Colonic mucosa (tissue), 4 donors: ENCODE measurements at regions not wholly inside any gene's neighbourhood (a gene's known extent, or its start where the extent isn't known, plus 50 kb on each side); places are given as distances from the start of the nearest gene placed in this dataset.

ENCODE experiments used
- DNase-seq: peaks from one replicate; pipeline ENCODE4 v3.0.0-alpha.2; 2020
- H3K27ac ChIP-seq: fragments of 200-600 bp; one replicate; pipeline ENCODE4 v1.8.0; 2021
- H3K27me3 ChIP-seq: fragments of 200-600 bp; one replicate; pipeline ENCODE4 v1.8.0; 2021
- H3K36me3 ChIP-seq: fragments of 200-600 bp; one replicate; pipeline ENCODE4 v1.8.0; 2021
- H3K4me1 ChIP-seq: fragments of 200-600 bp; one replicate; pipeline ENCODE4 v1.8.0; 2021; ENCODE audit warnings: mild to moderate bottlenecking
- H3K4me3 ChIP-seq: fragments of 200-600 bp; one replicate; pipeline ENCODE4 v1.8.0; 2021
- H3K9ac ChIP-seq, 2 donors: one replicate each; pipeline ENCODE4 v1.7.0; 2013; ENCODE audit warnings: control low read depth in 2 of 2, low read depth in 2 of 2, low read length in 2 of 2
- H3K9me3 ChIP-seq: fragments of 200-600 bp; one replicate; pipeline ENCODE4 v1.8.0; 2021
- CTCF ChIP-seq: fragments of 200-600 bp; IDR thresholded peaks from one replicate; pipeline ENCODE4 v1.8.0; 2022; ENCODE audit warnings: antibody characterized with exemption, mild to moderate bottlenecking
- intact Hi-C: fragments of 100-400 bp; cut with DNase I; formaldehyde crosslinking; loops from one replicate; pipeline ENCODE4 v1.14.1; 2022
- donor health status: healthy.
- donor health status: DM: no; HTN: no; CAD: no.
- donor health status: DM: no; HTN: no; CAD: no.

DNA sequence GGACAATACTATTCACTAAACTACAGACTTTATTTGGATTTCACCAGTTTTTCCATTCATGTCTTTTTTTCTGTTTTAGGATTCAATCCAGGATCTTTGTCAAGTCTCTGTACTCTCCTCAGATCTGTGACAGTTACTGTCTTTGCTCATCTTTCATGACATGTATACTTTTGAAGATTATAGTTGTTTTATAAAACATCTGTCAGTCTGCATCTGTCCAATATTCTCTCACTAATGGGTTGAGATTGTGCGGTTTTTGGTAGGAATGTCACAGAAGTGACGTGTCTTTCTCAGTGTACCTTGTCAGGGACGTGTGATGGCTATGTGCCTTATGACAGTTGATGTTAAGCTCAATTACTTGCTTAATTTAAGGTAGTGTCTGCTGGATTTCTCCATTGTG, 124.9 kb upstream of the TPK1 start:
- Histone ChIP-seq H3K4me3 (no peak overlapping the region), H3K9me3 (no peaks in the 10 kb centered on the region), H3K9ac (no peak overlapping the region), H3K27ac (no peak overlapping the region), H3K27me3 (no peaks in the 10 kb centered on the region), H3K4me1 (no peaks in the 10 kb centered on the region), H3K36me3 (no peaks in the 10 kb centered on the region)
- no peak for TF ChIP-seq CTCF
- intact Hi-C loops: no loop called here
- DNase-seq: no peak

GRCh38 chr7:144957998-144958397, 122.1 kb upstream of the TPK1 start:
- TF ChIP-seq CTCF: no peak
- DNase-seq: no peak
- Histone ChIP-seq H3K9me3 (no peaks in the 10 kb centered on the region), H3K27me3 (no peaks in the 10 kb centered on the region), H3K27ac (no peak overlapping the region), H3K4me3 (no peak overlapping the region), H3K36me3 (no peaks in the 10 kb centered on the region), H3K4me1 (no peaks in the 10 kb centered on the region), H3K9ac (no peak overlapping the region)
- intact Hi-C loops: no loop called here

DNA sequence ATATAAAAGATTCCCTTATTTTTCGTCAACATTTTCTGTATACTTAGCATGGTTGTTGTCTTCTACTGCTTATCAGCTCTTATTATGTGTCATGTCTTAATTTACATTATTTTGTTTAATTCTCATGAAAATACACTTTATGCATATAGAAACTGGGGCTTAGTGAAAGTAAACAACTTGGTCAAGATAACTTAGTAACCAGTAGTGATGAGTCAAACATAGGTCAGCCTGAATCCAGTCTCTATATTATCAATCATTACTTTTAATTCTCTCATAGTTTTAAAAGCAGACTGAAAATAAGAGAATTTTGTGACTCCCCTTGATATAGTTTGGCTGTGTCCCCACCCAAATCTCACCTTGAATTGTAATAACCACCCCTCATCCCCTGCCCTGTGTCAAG, 119.6 kb upstream of the TPK1 start:
- Histone ChIP-seq H3K4me1 (no peaks in the 10 kb centered on the region), H3K36me3 (no peaks in the 10 kb centered on the region), H3K9ac (no peak overlapping the region), H3K27me3 (no peaks in the 10 kb centered on the region), H3K27ac (no peak overlapping the region), H3K4me3 (no peak overlapping the region), H3K9me3 (no peaks in the 10 kb centered on the region)
- TF ChIP-seq CTCF: no peak
- DNase-seq: no peak
- intact Hi-C loops: no loop called here

DNA sequence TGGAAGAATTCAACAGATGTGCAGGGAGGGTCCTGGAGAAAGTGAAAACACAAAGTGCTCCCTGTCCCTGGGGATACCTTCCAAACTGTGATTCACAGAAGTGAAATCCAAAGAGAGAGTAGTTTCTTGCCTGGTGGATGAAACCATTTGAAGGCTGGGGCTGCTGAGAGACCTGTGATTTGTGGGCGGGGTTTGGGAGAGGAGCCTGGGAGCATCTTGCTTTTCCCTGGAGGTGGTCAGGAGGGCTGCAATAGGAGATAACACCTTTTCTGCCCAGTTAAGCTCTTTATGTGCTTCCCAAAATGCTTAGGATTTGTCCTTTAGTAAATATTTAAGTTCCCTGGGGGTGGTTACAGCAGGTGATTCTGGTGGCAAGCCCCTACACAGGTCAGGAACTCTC, 105.3 kb upstream of the TPK1 start:
- no peaks in the 10 kb centered on the region for H3K36me3 ChIP-seq
- H3K4me1 ChIP-seq: no peaks in the 10 kb centered on the region
- H3K9me3 ChIP-seq: no peaks in the 10 kb centered on the region
- no peak overlapping the region for H3K27ac ChIP-seq
- H3K9ac ChIP-seq: no peak overlapping the region
- intact Hi-C loops: no loop called here
- TF ChIP-seq CTCF: no peak
- H3K4me3 ChIP-seq: no peak overlapping the region
- DNase-seq: no peak
- H3K27me3 ChIP-seq: no peaks in the 10 kb centered on the region

DNA sequence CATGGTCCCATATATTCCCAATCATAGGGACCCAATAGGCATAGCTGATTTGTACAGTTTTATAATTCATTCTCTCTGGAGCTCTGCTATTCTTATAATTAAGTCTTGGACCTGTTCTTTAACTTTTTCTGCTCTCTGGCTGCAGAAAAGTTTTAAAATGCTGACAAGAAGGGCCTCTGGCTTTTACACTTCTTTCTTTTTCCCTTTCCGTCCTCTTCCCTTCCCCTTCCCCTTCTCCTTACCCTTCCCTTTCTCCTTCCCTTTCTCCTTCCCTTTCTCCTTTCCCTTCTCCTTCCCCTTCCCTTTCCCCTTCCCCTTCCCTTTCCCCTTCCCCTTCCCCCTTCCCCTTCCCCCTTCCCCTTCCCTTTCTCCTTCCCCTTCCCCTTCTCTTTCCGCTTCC, 101.3 kb upstream of the TPK1 start:
- Histone ChIP-seq H3K27me3 (no peaks in the 10 kb centered on the region), H3K27ac (no peak overlapping the region), H3K9me3 (no peaks in the 10 kb centered on the region), H3K9ac (no peak overlapping the region), H3K4me3 (no peak overlapping the region), H3K4me1 (no peaks in the 10 kb centered on the region), H3K36me3 (no peaks in the 10 kb centered on the region)
- no peak for DNase-seq
- intact Hi-C loops: no loop called here
- TF ChIP-seq CTCF: no peak

GRCh38 chr7:144936314-144936713, 100.5 kb upstream of the TPK1 start:
- Histone ChIP-seq H3K4me1 (no peaks in the 10 kb centered on the region), H3K9ac (no peak overlapping the region), H3K27ac (no peak overlapping the region), H3K27me3 (no peaks in the 10 kb centered on the region), H3K4me3 (no peak overlapping the region), H3K9me3 (no peaks in the 10 kb centered on the region), H3K36me3 (no peaks in the 10 kb centered on the region)
- TF ChIP-seq CTCF: no peak
- intact Hi-C loops: no loop called here
- no peak for DNase-seq
